ENCODE measurements at regions not wholly inside any gene's neighbourhood (a gene's known extent, or its start where the extent isn't known, plus 50 kb on each side); places are given as distances from the start of the nearest gene placed in this dataset.

DNA sequence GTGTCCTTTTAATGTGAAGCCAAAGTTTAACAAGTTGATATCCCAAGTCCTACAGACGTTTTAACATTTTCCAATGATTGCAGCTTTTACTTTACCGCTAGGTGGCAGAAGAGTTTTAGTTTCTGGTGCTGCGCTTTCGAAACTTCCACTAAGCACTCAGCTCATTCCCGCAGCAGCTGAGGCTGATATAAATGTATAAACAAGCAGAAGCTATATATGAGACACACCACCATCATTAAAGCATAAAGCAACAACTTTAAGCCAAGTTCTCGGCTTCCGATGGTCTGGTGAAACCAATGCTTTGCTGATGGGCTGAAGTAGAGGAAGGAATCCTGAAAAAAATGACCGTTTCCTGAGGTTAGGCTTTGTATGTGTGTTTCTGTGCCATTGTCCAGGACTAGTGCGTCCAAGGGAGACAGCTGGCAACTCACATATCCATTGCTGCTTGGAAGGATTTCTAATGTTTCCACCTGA, 753.9 kb downstream of the OLFM4 start:
- DNase-seq (ENCODE audit: low read depth in 4 of 4, low spot score in 2 of 4) = peak; percentile 44 to 63 (median 58)

DNA sequence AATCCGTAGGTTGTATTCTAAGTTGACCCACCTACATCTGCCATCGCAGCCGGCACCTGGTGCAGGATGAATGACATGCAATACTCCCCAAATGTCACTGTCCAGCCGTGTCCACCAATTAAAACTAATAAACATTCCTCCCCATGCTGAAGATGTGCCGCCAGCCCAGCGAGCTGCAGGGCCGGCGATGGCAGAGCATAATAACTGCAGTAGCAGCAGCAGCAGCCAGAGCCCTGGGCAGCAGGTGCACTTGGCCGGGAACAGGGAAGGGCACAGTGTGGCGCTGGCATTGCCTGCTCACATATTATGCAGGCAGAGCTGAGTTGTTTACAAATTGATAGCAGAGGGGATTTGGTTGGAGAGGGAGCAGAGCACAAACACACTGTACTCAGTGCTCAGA, 754.9 kb downstream of the OLFM4 start:
- no peak for DNase-seq (ENCODE audit: low read depth in 4 of 4, low spot score in 2 of 4)

DNA sequence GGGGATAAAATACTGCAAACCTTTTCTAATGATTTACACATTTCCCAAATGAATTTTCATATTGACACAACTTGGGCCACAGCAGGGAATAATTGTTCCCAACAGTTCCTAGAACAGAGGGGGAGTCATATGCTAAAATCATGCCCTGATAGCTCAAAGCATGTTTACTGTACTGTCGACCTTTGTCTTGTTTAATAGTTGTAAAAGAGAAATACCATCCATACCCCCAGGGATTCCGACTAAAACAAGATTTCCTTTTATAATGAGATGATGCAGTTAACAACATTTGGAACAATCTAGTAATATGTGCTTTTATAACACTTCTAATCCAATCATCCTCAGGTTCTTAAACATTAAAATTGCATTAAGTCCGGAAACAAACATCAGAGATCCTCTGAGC, 759.7 kb downstream of the OLFM4 start:
- DNase-seq (ENCODE audit: low read depth in 4 of 4, low spot score in 2 of 4) = no peak

DNA sequence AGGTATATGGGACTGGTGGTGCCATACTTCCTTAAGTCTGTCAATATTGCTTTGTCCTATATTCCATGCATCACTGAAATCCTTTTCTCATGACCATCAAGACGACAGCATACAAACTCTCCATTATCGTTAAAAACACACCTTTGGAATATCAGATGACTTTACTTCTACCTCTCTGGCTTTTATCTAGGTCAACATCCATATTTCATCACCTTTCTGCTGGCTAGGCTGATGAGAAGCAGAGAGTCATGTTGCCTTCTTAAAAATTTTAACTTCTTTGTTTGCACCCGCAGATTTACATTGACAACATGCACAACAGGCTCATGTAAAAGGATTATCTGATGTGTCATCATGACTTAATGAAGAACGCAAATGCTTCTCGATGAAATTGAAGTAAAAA, 771.4 kb downstream of the OLFM4 start:
- no peak for DNase-seq (ENCODE audit: low read depth in 4 of 4, low spot score in 2 of 4)

DNA sequence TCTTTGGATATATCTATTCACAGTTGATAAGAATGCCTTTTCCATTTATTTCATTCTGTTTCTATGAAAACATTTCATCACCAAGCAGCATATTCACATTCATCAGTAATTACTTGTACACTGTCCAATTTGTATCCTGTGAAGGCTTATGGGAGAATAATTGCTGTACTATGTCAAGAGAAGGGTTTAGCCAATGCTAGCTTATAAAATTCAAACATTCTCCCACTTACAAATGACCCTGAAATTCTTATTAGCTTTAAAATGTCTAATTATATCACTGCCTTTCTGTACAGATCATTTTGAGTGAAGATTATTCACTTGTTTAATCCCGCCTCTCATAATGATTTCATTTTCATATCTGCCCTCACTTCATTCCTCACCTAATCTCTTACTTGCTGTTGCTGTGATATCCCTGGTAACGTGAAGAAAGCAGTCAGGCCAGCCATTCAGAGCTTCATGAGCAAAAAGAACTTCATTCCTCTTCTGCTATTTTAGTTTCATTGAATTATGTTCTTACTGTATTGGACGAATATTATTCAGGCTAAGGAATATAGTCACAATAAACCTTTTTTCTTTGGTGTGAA, 778.7 kb downstream of the OLFM4 start:
- no peak for DNase-seq (ENCODE audit: low read depth in 4 of 4, low spot score in 2 of 4)

- DNase-seq (ENCODE audit: low read depth in 4 of 4, low spot score in 2 of 4) = no peak
Observed at GRCh38 chr13:53821632-53822031, 793.0 kb downstream of the OLFM4 start.

DNA sequence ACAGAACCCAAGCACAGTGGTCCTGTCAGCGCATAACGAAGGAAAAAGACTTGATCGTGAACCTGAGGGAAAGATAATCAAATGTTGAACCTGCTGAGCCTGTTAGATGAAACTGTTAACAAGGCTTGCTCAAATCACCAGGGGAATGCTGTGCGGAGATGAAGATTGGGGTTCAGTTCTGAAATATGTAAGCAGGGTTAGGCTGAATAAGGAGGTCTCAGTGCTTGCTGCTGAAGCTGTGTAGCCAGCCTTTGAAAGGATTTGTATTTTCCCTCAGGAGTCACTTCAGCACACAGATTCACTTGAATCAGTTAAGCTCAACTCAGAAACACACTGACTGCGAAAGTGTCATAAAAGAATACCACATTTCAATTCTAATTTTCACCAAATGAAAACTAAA, 793.5 kb downstream of the OLFM4 start:
- DNase-seq (ENCODE audit: low read depth in 4 of 4, low spot score in 2 of 4) = no peak

DNA sequence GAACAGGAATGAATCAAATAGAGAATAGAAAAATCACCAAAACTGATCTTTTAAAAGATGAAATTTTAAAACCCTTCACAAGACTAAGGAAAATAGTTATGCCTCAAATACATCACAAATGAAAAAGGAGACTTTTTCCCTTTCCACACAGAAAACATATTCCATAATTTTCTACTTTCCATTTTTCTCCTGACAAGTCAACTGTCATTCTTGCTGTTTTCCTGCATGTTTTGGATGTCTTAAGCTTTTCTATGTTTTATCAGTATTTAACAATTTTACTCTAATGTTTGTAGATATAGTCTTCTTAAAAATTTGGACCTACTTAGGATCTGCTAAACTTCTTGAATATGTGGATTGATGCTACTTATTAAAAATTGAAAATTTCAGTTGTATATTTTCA, 810.8 kb downstream of the OLFM4 start:
- DNase-seq (ENCODE audit: low read depth in 4 of 4, low spot score in 2 of 4) = no peak

DNA sequence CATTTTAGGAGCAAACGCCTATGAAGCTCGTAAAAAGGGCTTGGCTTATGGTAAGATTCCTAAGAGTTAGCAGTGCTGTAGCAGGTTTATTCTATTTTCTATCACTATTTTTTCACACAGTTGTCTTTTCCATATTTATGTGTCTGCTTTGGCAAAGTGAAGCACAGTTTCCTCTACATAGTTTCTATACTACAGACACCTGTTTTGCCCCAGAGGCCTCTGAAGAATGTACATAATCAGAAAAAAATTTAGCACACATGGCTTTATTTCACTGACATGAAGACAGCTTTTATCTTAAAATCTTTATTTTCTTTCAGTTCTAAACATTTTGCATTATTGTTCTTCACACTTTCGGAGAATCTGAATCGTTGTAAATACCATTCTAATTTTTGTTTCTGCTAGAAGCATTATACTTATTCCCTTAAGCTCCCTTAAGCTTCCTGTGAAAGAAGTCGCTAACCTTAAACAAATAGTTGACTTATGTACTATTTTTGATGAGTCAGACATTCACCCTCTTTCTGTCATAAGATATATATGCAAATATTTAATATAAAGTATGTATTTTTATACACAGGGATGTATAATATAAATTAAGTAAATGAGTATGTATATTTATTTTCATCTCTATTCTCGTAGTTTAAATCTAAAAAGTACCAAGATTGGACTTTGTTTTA, 816.0 kb downstream of the OLFM4 start:
- DNase-seq (ENCODE audit: low read depth in 4 of 4, low spot score in 2 of 4) = no peak

DNA sequence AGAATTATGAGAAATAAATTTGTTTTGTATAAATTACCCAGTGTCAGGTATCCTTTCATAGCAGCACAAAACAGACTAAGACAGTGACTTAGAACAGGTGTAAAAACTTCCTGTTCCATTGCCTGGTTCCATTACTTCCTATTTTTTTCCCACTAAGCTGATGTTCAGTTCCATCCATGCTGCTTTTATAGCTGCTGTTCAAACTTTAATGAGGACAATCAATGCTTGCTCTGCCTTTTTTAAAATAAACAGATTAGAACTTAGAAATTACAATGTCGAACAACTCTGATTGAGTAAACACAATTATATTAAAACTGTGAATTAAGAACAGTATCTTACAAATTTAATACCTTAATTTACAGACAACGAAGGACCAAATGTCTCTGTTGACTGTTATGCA, 818.9 kb downstream of the OLFM4 start:
- no peak for DNase-seq (ENCODE audit: low read depth in 4 of 4, low spot score in 2 of 4)

DNA sequence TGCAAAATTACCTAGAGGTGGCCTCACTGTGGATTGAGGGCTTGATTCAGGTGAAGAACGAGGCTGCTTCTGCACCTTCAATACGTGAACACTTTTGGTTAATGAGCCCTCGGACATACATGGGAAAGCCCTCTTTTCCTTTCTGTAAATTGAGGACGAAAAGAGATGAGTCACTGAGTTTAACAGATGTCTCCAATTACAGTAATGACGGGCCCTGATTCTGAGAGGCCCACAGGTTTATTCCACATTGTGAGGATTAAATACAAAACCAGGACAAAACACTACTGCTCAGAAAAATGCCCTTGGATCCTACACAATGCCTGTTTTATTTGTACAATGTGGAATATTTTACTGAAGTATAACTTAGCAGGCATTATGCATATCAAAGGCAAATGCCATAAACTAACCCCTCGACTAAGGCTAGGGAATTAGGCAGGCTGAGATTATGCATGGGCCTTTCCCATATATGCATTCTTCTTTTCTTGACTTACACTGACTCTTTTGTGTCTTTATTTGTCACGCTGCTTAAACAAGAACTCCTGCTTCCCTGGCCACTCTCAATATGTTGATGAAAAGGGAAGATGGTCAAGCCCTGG, 819.9 kb downstream of the OLFM4 start:
- DNase-seq (ENCODE audit: low read depth in 4 of 4, low spot score in 2 of 4) = no peak

- no peak for DNase-seq (ENCODE audit: low read depth in 4 of 4, low spot score in 2 of 4)
Observed at GRCh38 chr13:53854321-53854720, 825.7 kb downstream of the OLFM4 start.

GRCh38 chr13:53856573-53857195, 828.1 kb downstream of the OLFM4 start:
- no peak for DNase-seq (ENCODE audit: low read depth in 4 of 4, low spot score in 2 of 4)

DNA sequence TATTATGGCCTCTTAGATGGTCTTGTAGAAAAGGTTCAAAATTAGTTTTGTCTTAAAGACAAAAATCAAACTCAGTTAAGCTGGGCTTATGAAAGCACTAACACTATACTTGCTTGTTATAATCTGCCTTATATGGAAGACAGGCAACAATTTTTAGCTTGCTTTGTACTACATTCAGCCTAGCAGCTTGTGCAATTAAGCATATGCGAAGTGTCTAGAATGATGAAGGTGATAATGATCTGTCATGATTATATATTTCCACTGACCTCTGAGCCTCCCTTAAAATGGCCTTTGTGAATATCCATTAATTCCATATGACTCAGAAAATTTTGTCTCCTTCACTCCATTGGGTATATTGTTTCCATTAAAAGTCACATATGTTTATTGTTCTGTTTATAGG, 834.9 kb downstream of the OLFM4 start:
- no peak for DNase-seq (ENCODE audit: low read depth in 4 of 4, low spot score in 2 of 4)

DNA sequence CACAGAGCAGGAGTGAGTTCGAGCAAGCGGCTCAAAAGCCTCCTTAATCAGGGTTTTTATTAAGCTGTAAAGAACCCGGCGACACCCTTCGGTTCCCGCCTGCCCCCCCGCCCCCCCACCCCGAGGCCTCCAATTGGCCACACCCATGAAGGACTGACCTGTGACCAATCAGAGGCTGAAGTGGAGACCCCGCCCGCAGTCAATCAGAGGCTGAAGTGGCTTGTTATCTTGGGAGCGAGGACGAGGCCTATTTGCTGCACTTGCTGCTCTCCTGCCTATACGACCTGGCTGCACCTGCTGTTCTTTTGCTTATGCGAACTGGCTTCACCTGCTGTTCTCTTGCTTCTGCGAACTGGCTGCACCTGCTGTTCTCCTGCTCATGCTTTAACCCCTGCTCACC, 844.9 kb downstream of the OLFM4 start:
- DNase-seq (ENCODE audit: low read depth in 4 of 4, low spot score in 2 of 4) = no peak

DNA sequence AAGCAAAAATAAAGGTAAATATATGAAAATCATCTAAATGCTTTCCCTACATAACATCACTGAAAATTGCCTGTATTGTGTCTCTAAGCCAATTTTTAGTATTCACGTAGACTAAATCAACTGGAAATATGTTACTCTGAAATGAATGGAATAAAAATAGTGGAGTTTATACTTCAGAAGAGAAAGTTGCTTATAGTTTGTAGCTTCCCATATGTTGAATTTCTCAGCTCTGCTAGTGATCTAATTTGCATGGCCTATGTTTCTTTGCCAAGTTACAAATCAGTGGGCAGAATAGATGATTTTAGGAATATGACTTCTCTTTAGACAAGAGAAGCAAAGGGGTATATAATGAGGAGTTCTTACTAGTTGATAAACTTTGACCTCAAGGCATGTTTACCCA, 850.2 kb downstream of the OLFM4 start:
- DNase-seq (ENCODE audit: low read depth in 4 of 4, low spot score in 2 of 4) = no peak

DNA sequence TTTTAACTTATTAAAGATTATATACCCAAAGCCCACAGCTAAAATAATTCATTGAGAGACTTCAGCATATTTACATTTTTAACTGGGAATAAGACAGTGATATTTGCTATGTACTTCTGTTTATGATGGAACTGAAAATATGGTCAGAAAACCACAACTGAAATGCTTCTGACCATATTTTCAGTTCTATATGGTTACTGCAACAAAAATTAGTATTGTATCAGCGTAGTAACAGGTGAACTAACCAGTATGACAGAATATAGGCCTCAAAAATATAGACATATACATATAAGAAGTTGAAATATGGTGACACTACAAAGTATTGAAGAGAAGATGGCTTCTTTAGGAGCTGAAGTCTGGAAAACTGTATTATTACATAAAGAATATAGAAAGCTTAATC, 857.4 kb downstream of the OLFM4 start:
- DNase-seq (ENCODE audit: low read depth in 4 of 4, low spot score in 2 of 4) = no peak

- no peak for DNase-seq (ENCODE audit: low read depth in 4 of 4, low spot score in 2 of 4)
Observed at GRCh38 chr13:53890696-53891095, 862.1 kb downstream of the OLFM4 start.

GRCh38 chr13:53901593-53901992, 873.0 kb downstream of the OLFM4 start:
- no peak for DNase-seq (ENCODE audit: low read depth in 4 of 4, low spot score in 2 of 4)

- DNase-seq (ENCODE audit: low read depth in 4 of 4, low spot score in 2 of 4) = no peak
Observed at GRCh38 chr13:53907891-53908290, 879.3 kb downstream of the OLFM4 start.

- DNase-seq (ENCODE audit: low read depth in 4 of 4, low spot score in 2 of 4) = no peak
Observed at GRCh38 chr13:53920916-53921315, 892.3 kb downstream of the OLFM4 start.

DNA sequence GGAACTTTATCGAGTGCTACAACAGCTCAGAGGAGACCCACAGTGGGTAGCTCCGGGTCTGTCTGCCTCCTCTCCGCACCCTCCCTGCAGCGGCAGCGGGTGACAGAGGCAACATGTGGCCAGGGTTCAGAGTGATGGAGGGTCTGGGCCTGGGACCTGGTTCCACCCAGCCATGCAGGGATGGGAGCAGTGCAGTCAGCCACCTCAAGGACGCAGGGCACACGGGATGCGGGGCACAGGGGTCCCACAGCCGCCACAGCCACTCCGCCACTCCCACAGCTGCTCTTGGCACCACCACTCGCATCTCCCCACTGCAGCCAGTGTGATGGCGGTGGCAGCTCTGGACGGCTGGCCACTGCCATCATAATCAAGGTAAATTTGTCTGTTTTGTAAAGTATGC, 892.9 kb downstream of the OLFM4 start:
- DNase-seq (ENCODE audit: low read depth in 4 of 4, low spot score in 2 of 4) = no peak
